Left ventricle myocardium inferior (tissue), 1 donor: ENCODE measurements at regions not wholly inside any gene's neighbourhood (a gene's known extent, or its start where the extent isn't known, plus 50 kb on each side); places are given as distances from the start of the nearest gene placed in this dataset.

ENCODE experiments used
- DNase-seq: peaks from one replicate; pipeline ENCODE4 v3.0.0-alpha.2; 2020
- H3K27ac ChIP-seq: fragments of 200-600 bp; replicated peaks from 2 replicates; pipeline ENCODE4 v1.8.0; 2021
- H3K27me3 ChIP-seq: fragments of 200-600 bp; 2 replicates; pipeline ENCODE4 v1.8.0; 2021; ENCODE audit warnings: low read depth
- H3K36me3 ChIP-seq: fragments of 200-600 bp; 2 replicates; pipeline ENCODE4 v1.8.0; 2021
- H3K4me1 ChIP-seq: fragments of 200-600 bp; 2 replicates; pipeline ENCODE4 v1.8.0; 2021
- H3K4me3 ChIP-seq: fragments of 200-600 bp; 2 replicates; pipeline ENCODE4 v1.8.0; 2021; ENCODE audit warnings: mild to moderate bottlenecking, moderate library complexity
- H3K9me3 ChIP-seq: fragments of 200-600 bp; replicated peaks from 2 replicates; pipeline ENCODE4 v1.8.0; 2021
- intact Hi-C: fragments of 100-400 bp; cut with micrococcal nuclease; formaldehyde crosslinking; loops from one replicate; pipeline ENCODE4 v1.11.0; 2022
- TF ChIP-seq, protein P1 (sequence below): fragments of 200-600 bp; IDR thresholded peaks from 2 replicates; pipeline ENCODE4 v1.8.0; 2021; ENCODE audit warnings: antibody characterized with exemption, mild to moderate bottlenecking, borderline replicate concordance
- donor health status: DM: no; HTN: yes; CAD: no; lungs with severe emphysema.

- Histone ChIP-seq H3K4me1 (no peaks in the 10 kb centered on the region), H3K4me3 (no peak overlapping the region), H3K36me3 (no peaks in the 10 kb centered on the region), H3K27me3 (no peaks in the 10 kb centered on the region), H3K27ac (no peak overlapping the region), H3K9me3 (no peaks in the 10 kb centered on the region)
- DNase-seq: no peak
- TF ChIP-seq, protein P1, sequence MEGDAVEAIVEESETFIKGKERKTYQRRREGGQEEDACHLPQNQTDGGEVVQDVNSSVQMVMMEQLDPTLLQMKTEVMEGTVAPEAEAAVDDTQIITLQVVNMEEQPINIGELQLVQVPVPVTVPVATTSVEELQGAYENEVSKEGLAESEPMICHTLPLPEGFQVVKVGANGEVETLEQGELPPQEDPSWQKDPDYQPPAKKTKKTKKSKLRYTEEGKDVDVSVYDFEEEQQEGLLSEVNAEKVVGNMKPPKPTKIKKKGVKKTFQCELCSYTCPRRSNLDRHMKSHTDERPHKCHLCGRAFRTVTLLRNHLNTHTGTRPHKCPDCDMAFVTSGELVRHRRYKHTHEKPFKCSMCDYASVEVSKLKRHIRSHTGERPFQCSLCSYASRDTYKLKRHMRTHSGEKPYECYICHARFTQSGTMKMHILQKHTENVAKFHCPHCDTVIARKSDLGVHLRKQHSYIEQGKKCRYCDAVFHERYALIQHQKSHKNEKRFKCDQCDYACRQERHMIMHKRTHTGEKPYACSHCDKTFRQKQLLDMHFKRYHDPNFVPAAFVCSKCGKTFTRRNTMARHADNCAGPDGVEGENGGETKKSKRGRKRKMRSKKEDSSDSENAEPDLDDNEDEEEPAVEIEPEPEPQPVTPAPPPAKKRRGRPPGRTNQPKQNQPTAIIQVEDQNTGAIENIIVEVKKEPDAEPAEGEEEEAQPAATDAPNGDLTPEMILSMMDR: no peak
- intact Hi-C loops: no loop called here
These were observed 1002.7 kb upstream of the PABPC4L start for GRCh38 chr4:135204311-135204710.

GRCh38 chr4:135201081-135201480 is 999.5 kb upstream of the PABPC4L start:
- H3K36me3 ChIP-seq: no peaks in the 10 kb centered on the region
- H3K27me3 ChIP-seq: no peaks in the 10 kb centered on the region
- intact Hi-C loops: no loop called here
- no peak overlapping the region for H3K4me3 ChIP-seq
- H3K27ac ChIP-seq: no peak overlapping the region
- H3K4me1 ChIP-seq: no peaks in the 10 kb centered on the region
- TF ChIP-seq, protein P1: no peak
- no peak for DNase-seq
- no peaks in the 10 kb centered on the region for H3K9me3 ChIP-seq

- no peaks in the 10 kb centered on the region for H3K27me3 ChIP-seq
- H3K4me3 ChIP-seq: no peak overlapping the region
- no peak for DNase-seq
- intact Hi-C loops: no loop called here
- TF ChIP-seq, protein P1: no peak
- no peak overlapping the region for H3K27ac ChIP-seq
- no peaks in the 10 kb centered on the region for H3K36me3 ChIP-seq
- peaks cover 3% of the 10 kb centered on the region for H3K9me3 ChIP-seq
- no peaks in the 10 kb centered on the region for H3K4me1 ChIP-seq
These were observed 996.1 kb upstream of the PABPC4L start for GRCh38 chr4:135197641-135198040.

DNA sequence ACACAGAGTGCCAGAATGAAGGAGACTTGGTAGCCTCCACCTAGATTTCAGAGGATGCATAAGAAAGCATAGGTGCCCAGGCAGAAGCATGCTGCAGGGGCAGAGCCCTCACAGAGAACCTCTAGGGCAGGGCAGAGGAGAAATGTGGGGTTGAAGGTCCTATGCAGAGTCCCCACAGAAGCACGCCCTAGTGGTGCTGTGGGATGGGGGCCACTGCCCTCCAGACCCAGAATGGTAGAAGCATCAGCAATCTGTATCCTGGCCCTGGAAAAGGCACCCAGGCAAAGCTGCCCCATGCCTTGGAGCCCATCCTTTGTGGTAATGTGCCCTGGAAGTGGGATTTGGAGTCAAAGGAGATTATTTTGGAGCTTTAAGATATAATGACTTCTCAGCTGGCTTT is 992.9 kb upstream of the PABPC4L start:
- Histone ChIP-seq H3K4me3 (no peak overlapping the region), H3K27ac (no peak overlapping the region), H3K4me1 (no peaks in the 10 kb centered on the region), H3K9me3 (peaks cover 3% of the 10 kb centered on the region), H3K27me3 (no peaks in the 10 kb centered on the region), H3K36me3 (no peaks in the 10 kb centered on the region)
- intact Hi-C loops: no loop called here
- TF ChIP-seq, protein P1: no peak
- no peak for DNase-seq

DNA sequence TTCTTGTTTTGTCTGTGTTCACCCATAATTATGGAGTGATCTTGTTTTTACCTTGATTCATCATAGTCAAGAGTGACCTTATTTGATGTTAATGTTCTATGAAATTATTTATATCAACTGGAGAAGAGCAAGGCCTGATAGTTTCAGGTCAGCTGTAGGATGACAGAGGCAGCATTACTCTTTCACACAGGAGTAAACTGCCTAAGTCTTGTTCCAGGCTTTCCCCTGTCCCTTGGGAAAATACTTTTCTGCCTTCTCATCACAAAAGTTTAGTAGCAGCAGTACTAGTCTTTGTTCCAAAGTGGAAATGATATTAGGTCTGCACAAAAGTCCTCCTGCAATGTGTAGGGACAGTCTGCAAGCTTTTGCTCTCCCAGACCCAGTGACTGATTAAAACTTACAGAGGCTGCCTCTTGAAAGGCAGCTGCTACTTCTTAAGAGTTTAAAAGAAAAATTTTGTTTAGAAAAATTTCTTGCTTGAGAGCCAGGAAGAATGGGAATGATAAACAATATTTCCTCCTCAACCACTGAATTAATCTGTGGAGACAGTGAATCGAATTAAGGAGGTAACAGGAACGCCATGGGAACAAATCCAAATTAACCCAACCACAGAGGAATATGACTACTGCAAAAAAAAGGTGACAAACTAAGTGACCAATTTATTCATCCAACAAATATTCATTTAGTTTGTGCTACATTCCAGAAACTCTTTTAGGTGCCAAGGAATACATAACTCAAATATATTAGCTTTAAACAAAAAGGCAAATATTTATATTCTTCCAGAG is 991.4 kb upstream of the PABPC4L start:
- Histone ChIP-seq H3K4me1 (no peaks in the 10 kb centered on the region), H3K4me3 (no peak overlapping the region), H3K36me3 (no peaks in the 10 kb centered on the region), H3K27me3 (no peaks in the 10 kb centered on the region), H3K27ac (no peak overlapping the region), H3K9me3 (peaks cover 3% of the 10 kb centered on the region)
- TF ChIP-seq, protein P1: no peak
- no peak for DNase-seq
- intact Hi-C loops: no loop called here
